Endodermal cell (in vitro differentiated cells): ENCODE measurements at regions not wholly inside any gene's neighbourhood (a gene's known extent, or its start where the extent isn't known, plus 50 kb on each side); places are given as distances from the start of the nearest gene placed in this dataset.
"Not testable (repeated sequence)": the region's sequence is repeated elsewhere in the genome, so short reads cannot be mapped to it uniquely, and the experiment has no call there.

Experiments used
- DNase-seq: peaks from one replicate; pipeline ENCODE4 v3.0.0-alpha.2; 2017
- H3K27ac ChIP-seq: 2 replicates; pipeline ENCODE4 v1.5.1; 2013; ENCODE audit warnings: mild to moderate bottlenecking, low read depth, low read length, moderate library complexity
- H3K27me3 ChIP-seq: 2 replicates; pipeline ENCODE4 v1.6.1; 2013; ENCODE audit warnings: mild to moderate bottlenecking, low read length, moderate library complexity; ENCODE audit not compliant: insufficient read depth, control insufficient read depth, poor library complexity, severe bottlenecking
- H3K36me3 ChIP-seq: 2 replicates; pipeline ENCODE4 v1.7.0; 2013; ENCODE audit warnings: mild to moderate bottlenecking, low read length, moderate library complexity; ENCODE audit not compliant: control insufficient read depth, insufficient read depth
- H3K4me1 ChIP-seq: one replicate; pipeline ENCODE4 v1.7.0; 2013; ENCODE audit warnings: low read length; ENCODE audit not compliant: control insufficient read depth, insufficient read depth
- H3K4me3 ChIP-seq: 2 replicates; pipeline ENCODE4 v1.5.1; 2013; ENCODE audit warnings: mild to moderate bottlenecking, low read length, moderate library complexity
- H3K9ac ChIP-seq: 2 replicates; pipeline ENCODE4 v1.6.1; 2013; ENCODE audit warnings: mild to moderate bottlenecking, low read length, moderate library complexity; ENCODE audit not compliant: poor library complexity, severe bottlenecking; ENCODE audit errors: extremely low read depth
- H3K9me3 ChIP-seq: 2 replicates; pipeline ENCODE4 v1.6.1; 2013; ENCODE audit warnings: mild to moderate bottlenecking, low read length, moderate library complexity; ENCODE audit not compliant: control insufficient read depth
- H3K27ac Mint-ChIP-seq: 2 replicates; pipeline ENCODE4 v1.8.0; 2020; ENCODE audit warnings: mixed read lengths
- H3K27me3 Mint-ChIP-seq: 2 replicates; pipeline ENCODE4 v1.8.0; 2021; ENCODE audit warnings: mild to moderate bottlenecking, mixed read lengths; ENCODE audit not compliant: insufficient read depth
- H3K36me3 Mint-ChIP-seq: 2 replicates; pipeline ENCODE4 v1.8.0; 2020; ENCODE audit warnings: low read depth, mixed read lengths
- H3K4me1 Mint-ChIP-seq: 2 replicates; pipeline ENCODE4 v1.8.0; 2020; ENCODE audit warnings: mixed read lengths
- H3K4me3 Mint-ChIP-seq: 2 replicates; pipeline ENCODE4 v1.8.0; 2020; ENCODE audit warnings: mild to moderate bottlenecking, moderate library complexity, mixed read lengths
- H3K9me3 Mint-ChIP-seq: 2 replicates; pipeline ENCODE4 v1.8.0; 2020; ENCODE audit warnings: mild to moderate bottlenecking, mixed read lengths
- CTCF ChIP-seq: fragments of 200-600 bp; sonication (generic); conservative IDR thresholded peaks from 2 replicates; pipeline ENCODE4 v1.5.0; 2021; ENCODE audit warnings: antibody characterized with exemption, mild to moderate bottlenecking
- WGBS, 2 experiments: methylation state at CpG; one replicate each; pipeline versions ENCODE4 v1.1.5 to v1.1.7; 2013; ENCODE audit warnings: missing lambda C conversion rate in 2 of 2, mixed read lengths in 1 of 2; ENCODE audit not compliant: insufficient coverage in 1 of 2, insufficient read length in 1 of 2; 5-methylcytosine and 5-hydroxymethylcytosine counted together

GRCh38 chr1:182301467-182302198 is 90.0 kb downstream of the GLUL start:
- DNase-seq: peak; percentile 57
- H3K4me1 Mint-ChIP-seq: peaks cover 35% of the 10 kb centered on the region
- no peak overlapping the region for H3K9ac ChIP-seq

DNA sequence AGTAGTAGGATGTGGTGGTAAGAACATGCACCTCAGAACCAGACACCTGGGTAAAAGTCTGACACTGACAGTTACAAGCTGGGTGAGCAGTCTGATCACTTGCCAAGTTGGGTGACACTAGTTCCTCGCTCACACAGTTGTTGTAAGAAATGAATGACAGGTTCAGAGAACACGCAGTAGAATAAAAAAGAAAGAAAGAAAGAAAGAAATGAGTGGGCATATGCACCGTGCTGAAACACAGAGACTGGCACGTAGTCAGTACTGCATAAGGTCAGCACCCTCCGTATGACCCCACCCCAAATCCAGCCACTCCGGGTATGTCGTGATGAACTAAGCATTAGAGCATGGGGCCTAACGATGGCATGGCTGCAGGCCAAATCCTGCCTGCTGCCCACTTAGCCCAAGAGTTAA is 90.6 kb downstream of the GLUL start:
- H3K27me3 ChIP-seq: no peaks in the 10 kb centered on the region
- TF ChIP-seq CTCF: no peak
- Mint-ChIP-seq H3K9me3 (peaks cover 3% of the 10 kb centered on the region), H3K27me3 (no peaks in the 10 kb centered on the region), H3K4me3 (no peak overlapping the region), H3K4me1 (peaks cover 35% of the 10 kb centered on the region), H3K27ac (no peak overlapping the region), H3K36me3 (no peaks in the 10 kb centered on the region)
- H3K27ac ChIP-seq: no peak overlapping the region
- 84 to 91% methylated on average over 8 of the region's 8 CpGs for WGBS, 2 experiments
- H3K9ac ChIP-seq: no peak overlapping the region
- H3K4me3 ChIP-seq: no peak overlapping the region
- H3K4me1 ChIP-seq: peaks cover 4% of the 10 kb centered on the region
- H3K36me3 ChIP-seq: no peaks in the 10 kb centered on the region
- no peaks in the 10 kb centered on the region for H3K9me3 ChIP-seq
- DNase-seq: no peak

More at GRCh38 chr1:182301467-182302198, 90.0 kb downstream of the GLUL start:
- WGBS, 2 experiments: 63 to 72% methylated on average over 7 to 9 of the region's 9 CpGs
- H3K27me3 Mint-ChIP-seq: no peaks in the 10 kb centered on the region
- Histone ChIP-seq H3K36me3 (no peaks in the 10 kb centered on the region), H3K27me3 (no peaks in the 10 kb centered on the region), H3K4me1 (peaks cover 4% of the 10 kb centered on the region), H3K9me3 (no peaks in the 10 kb centered on the region), H3K4me3 (no peak overlapping the region), H3K27ac (peak overlapping the region; percentile 62)
- peaks cover 3% of the 10 kb centered on the region for H3K9me3 Mint-ChIP-seq
- no peak overlapping the region for H3K27ac Mint-ChIP-seq
- H3K36me3 Mint-ChIP-seq: no peaks in the 10 kb centered on the region
- peak; percentile 42 for TF ChIP-seq CTCF
- H3K4me3 Mint-ChIP-seq: no peak overlapping the region

GRCh38 chr1:182299728-182300616 is 91.6 kb downstream of the GLUL start:
- Mint-ChIP-seq H3K4me1 (peaks cover 35% of the 10 kb centered on the region), H3K4me3 (peak overlapping the region; percentile 28)

DNA sequence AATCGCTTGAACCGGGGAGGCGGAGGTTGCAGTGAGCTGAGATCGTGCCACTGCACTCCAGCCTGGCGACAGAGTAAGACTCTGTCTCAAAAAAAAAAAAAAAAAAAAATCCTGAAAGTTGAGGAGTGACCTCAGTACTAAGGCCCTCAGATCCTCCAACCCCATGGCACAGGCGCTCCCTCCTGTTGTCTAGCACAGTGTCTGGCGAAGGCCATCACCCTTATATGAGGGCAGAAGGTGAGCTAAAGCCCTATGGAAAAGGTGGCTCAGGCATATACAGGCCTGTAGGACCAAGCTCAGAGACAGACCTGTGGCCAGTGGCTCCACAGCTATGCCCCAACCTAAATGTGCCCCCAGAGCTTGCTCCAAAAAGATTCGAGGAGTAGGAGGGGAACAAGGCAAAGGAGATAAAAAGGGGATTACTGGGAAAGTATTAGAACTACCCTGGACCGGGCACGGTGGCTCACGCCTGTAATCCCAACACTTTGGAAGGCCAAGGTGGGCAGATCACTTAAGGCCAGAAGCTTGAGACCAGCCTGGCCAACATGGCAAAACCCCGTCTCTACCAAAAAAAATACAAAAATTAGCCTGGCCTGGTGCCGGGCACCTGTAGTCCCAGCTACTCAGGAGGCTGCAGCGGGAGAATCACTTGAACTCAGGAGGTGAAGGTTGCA is 92.4 kb downstream of the GLUL start:
- 93 to 95% methylated on average over 12 to 14 of the region's 14 CpGs for WGBS, 2 experiments
- not testable (repeated sequence) for H3K36me3 Mint-ChIP-seq, H3K36me3 ChIP-seq, H3K4me3 Mint-ChIP-seq, H3K27me3 Mint-ChIP-seq, H3K27ac Mint-ChIP-seq, H3K9me3 ChIP-seq, H3K4me3 ChIP-seq, H3K9ac ChIP-seq, H3K9me3 Mint-ChIP-seq, H3K4me1 ChIP-seq, H3K27me3 ChIP-seq, DNase-seq, H3K27ac ChIP-seq
- peaks cover 30% of the 10 kb centered on the region for H3K4me1 Mint-ChIP-seq

More at GRCh38 chr1:182299728-182300616, 91.6 kb downstream of the GLUL start:
- H3K9ac ChIP-seq: no peak overlapping the region
- DNase-seq: peak; percentile 78
- H3K27ac ChIP-seq: no peak overlapping the region
- H3K27ac Mint-ChIP-seq: peak overlapping the region; percentile 16
- no peaks in the 10 kb centered on the region for H3K36me3 ChIP-seq
- H3K4me3 ChIP-seq: no peak overlapping the region
- H3K36me3 Mint-ChIP-seq: no peaks in the 10 kb centered on the region
- no peaks in the 10 kb centered on the region for H3K27me3 Mint-ChIP-seq
- no peaks in the 10 kb centered on the region for H3K27me3 ChIP-seq
- WGBS, 2 experiments: 43 to 45% methylated on average over 3 of the region's 3 CpGs
- TF ChIP-seq CTCF: no peak
- no peaks in the 10 kb centered on the region for H3K9me3 ChIP-seq
- H3K4me1 ChIP-seq: peaks cover 4% of the 10 kb centered on the region
- peaks cover 3% of the 10 kb centered on the region for H3K9me3 Mint-ChIP-seq
